ENCODE measurements at regions not wholly inside any gene's neighbourhood (a gene's known extent, or its start where the extent isn't known, plus 50 kb on each side); places are given as distances from the start of the nearest gene placed in this dataset.

DNA sequence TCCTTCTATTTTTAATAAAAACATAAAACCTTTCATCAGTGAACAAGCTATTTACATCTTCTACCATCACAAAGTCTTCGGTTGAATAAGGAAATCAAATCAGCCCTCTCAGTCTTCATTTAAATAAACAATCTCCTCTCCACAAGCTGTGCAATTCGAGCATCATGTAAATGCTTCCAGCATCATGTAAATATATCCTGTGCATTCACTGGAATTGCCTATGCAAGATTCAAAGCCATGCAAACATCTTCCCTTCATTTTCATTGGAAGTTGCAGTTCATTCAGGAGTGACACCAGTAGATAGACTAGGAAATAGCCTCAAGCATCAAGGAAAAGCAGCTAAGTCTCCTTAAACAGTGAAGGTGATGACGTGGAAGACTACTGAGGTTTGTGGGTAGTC lies 77.7 kb upstream of the PCDH19 start (continued):
- TF ChIP-seq, protein P1, sequence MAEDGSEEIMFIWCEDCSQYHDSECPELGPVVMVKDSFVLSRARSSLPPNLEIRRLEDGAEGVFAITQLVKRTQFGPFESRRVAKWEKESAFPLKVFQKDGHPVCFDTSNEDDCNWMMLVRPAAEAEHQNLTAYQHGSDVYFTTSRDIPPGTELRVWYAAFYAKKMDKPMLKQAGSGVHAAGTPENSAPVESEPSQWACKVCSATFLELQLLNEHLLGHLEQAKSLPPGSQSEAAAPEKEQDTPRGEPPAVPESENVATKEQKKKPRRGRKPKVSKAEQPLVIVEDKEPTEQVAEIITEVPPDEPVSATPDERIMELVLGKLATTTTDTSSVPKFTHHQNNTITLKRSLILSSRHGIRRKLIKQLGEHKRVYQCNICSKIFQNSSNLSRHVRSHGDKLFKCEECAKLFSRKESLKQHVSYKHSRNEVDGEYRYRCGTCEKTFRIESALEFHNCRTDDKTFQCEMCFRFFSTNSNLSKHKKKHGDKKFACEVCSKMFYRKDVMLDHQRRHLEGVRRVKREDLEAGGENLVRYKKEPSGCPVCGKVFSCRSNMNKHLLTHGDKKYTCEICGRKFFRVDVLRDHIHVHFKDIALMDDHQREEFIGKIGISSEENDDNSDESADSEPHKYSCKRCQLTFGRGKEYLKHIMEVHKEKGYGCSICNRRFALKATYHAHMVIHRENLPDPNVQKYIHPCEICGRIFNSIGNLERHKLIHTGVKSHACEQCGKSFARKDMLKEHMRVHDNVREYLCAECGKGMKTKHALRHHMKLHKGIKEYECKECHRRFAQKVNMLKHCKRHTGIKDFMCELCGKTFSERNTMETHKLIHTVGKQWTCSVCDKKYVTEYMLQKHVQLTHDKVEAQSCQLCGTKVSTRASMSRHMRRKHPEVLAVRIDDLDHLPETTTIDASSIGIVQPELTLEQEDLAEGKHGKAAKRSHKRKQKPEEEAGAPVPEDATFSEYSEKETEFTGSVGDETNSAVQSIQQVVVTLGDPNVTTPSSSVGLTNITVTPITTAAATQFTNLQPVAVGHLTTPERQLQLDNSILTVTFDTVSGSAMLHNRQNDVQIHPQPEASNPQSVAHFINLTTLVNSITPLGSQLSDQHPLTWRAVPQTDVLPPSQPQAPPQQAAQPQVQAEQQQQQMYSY (CRISPR knock-in tag; IDR thresholded peaks at IDR 0.05) = no peak
- TF ChIP-seq YY1 (IDR thresholded peaks at IDR 0.05; ENCODE audit: low read depth, low read length) = no peak

DNA sequence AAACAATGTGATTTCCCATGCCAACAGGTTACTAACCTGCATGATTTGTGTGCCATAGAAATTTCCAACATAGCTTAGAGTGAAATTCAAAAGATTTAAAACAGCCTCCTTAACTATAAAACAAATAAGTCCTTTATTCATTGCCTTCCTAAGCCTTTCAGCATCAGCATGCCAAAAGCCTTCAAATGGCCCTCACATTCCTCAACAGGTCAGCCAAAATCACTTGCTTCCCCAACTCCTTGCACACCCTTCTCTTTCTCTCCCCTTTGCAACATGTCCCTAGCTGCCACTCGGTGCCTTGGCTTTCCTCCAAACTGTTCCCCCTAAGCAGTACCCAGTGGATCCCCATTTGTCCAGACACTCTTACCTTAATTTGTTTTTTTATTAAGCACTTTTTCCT lies 74.9 kb upstream of the PCDH19 start:
- in situ Hi-C loops (cut with MboI) = no loop called here
- no TSS peak for BruUV-seq (replicated peaks)
- no peak for FAIRE-seq
- TF ChIP-seq STAT1 (conservative IDR thresholded peaks at IDR 0.05) = no peak
- no peak for TF ChIP-seq YY1 (IDR thresholded peaks at IDR 0.05; ENCODE audit: low read depth, low read length)
- TF ChIP-seq, protein P2, sequence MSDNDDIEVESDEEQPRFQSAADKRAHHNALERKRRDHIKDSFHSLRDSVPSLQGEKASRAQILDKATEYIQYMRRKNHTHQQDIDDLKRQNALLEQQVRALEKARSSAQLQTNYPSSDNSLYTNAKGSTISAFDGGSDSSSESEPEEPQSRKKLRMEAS (IDR thresholded peaks at IDR 0.05; ENCODE audit: low read depth, low read length) = no peak
- no peak for TF ChIP-seq SPI1 (IDR thresholded peaks at IDR 0.05; ENCODE audit: borderline replicate concordance, insufficient read depth, low read depth, low read length)
- no peak for TF ChIP-seq NR2F1 (conservative IDR thresholded peaks at IDR 0.05)
- TF ChIP-seq, protein P3, sequence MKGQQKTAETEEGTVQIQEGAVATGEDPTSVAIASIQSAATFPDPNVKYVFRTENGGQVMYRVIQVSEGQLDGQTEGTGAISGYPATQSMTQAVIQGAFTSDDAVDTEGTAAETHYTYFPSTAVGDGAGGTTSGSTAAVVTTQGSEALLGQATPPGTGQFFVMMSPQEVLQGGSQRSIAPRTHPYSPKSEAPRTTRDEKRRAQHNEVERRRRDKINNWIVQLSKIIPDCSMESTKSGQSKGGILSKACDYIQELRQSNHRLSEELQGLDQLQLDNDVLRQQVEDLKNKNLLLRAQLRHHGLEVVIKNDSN (IDR thresholded peaks at IDR 0.05; ENCODE audit: borderline replicate concordance, extremely low read length, insufficient read depth, low read depth, low read length) = no peak
- no peak for TF ChIP-seq CREM (IDR thresholded peaks at IDR 0.05; ENCODE audit: low read depth)
- no peak for TF ChIP-seq RFX5 (IDR thresholded peaks at IDR 0.05; ENCODE audit: low read depth, low read length)
- TF ChIP-seq, protein P4, sequence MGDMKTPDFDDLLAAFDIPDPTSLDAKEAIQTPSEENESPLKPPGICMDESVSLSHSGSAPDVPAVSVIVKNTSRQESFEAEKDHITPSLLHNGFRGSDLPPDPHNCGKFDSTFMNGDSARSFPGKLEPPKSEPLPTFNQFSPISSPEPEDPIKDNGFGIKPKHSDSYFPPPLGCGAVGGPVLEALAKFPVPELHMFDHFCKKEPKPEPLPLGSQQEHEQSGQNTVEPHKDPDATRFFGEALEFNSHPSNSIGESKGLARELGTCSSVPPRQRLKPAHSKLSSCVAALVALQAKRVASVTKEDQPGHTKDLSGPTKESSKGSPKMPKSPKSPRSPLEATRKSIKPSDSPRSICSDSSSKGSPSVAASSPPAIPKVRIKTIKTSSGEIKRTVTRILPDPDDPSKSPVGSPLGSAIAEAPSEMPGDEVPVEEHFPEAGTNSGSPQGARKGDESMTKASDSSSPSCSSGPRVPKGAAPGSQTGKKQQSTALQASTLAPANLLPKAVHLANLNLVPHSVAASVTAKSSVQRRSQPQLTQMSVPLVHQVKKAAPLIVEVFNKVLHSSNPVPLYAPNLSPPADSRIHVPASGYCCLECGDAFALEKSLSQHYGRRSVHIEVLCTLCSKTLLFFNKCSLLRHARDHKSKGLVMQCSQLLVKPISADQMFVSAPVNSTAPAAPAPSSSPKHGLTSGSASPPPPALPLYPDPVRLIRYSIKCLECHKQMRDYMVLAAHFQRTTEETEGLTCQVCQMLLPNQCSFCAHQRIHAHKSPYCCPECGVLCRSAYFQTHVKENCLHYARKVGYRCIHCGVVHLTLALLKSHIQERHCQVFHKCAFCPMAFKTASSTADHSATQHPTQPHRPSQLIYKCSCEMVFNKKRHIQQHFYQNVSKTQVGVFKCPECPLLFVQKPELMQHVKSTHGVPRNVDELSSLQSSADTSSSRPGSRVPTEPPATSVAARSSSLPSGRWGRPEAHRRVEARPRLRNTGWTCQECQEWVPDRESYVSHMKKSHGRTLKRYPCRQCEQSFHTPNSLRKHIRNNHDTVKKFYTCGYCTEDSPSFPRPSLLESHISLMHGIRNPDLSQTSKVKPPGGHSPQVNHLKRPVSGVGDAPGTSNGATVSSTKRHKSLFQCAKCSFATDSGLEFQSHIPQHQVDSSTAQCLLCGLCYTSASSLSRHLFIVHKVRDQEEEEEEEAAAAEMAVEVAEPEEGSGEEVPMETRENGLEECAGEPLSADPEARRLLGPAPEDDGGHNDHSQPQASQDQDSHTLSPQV (IDR thresholded peaks at IDR 0.05) = no peak
- TF ChIP-seq, protein P5, sequence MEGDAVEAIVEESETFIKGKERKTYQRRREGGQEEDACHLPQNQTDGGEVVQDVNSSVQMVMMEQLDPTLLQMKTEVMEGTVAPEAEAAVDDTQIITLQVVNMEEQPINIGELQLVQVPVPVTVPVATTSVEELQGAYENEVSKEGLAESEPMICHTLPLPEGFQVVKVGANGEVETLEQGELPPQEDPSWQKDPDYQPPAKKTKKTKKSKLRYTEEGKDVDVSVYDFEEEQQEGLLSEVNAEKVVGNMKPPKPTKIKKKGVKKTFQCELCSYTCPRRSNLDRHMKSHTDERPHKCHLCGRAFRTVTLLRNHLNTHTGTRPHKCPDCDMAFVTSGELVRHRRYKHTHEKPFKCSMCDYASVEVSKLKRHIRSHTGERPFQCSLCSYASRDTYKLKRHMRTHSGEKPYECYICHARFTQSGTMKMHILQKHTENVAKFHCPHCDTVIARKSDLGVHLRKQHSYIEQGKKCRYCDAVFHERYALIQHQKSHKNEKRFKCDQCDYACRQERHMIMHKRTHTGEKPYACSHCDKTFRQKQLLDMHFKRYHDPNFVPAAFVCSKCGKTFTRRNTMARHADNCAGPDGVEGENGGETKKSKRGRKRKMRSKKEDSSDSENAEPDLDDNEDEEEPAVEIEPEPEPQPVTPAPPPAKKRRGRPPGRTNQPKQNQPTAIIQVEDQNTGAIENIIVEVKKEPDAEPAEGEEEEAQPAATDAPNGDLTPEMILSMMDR (IDR thresholded peaks at IDR 0.05 in 2 of 3, conservative IDR thresholded peaks at IDR 0.05 in 1 of 3; ENCODE audit: control insufficient read depth in 2 of 3, extremely low read depth in 1 of 3, insufficient read depth in 1 of 3, low read depth in 3 of 3, low read length in 3 of 3) = no peak
- TF ChIP-seq NFXL1 (IDR thresholded peaks at IDR 0.05; ENCODE audit: borderline replicate concordance) = no peak

More for the DNA sequence above, 74.9 kb upstream of the PCDH19 start:
- no peak for DNase-seq (ENCODE audit: low read depth, low spot score)
- H3K9me3 ChIP-seq (replicated peaks; ENCODE audit: control insufficient read depth, insufficient read depth, low read length) = no peaks in the 10 kb centered on the region
- H3K9ac ChIP-seq (ENCODE audit: control insufficient read depth, insufficient read depth, low read length) = no peak overlapping the region
- ChIA-PET SMC1A (ENCODE audit: uncharacterized antibody, unreplicated experiment) (no interaction called here), RAD21 (ENCODE audit: unreplicated experiment) (no interaction called here), CTCF (no interaction called here), POLR2A (no interaction called here)
- no peak overlapping the region for H2AFZ ChIP-seq (ENCODE audit: control insufficient read depth, low read depth, low read length)
- no peaks in the 10 kb centered on the region for H3K27me3 ChIP-seq (replicated peaks in 1 of 2; ENCODE audit: control insufficient read depth in 2 of 2, insufficient read depth in 2 of 2, low read length in 1 of 2)
- no peak overlapping the region for H3K4me2 ChIP-seq (ENCODE audit: control insufficient read depth, insufficient read depth)
- H3K79me2 ChIP-seq (ENCODE audit: control insufficient read depth, insufficient read depth, low read length) = no peaks in the 10 kb centered on the region
- H3K4me3 ChIP-seq = no peak overlapping the region
- WGBS (ENCODE audit: insufficient coverage, insufficient replicate concordance, low lambda C conversion rate, missing lambda C conversion rate) = 0% methylated on average over 1 of the region's 1 CpG
- no peaks in the 10 kb centered on the region for H3K4me1 ChIP-seq (ENCODE audit: control insufficient read depth, insufficient read depth, low read length)
- no peak for ATAC-seq
- H4K20me1 ChIP-seq (ENCODE audit: control insufficient read depth, insufficient read depth) = no peaks in the 10 kb centered on the region
- no peaks in the 10 kb centered on the region for H3K36me3 ChIP-seq (ENCODE audit: control insufficient read depth in 2 of 2, insufficient read depth in 2 of 2, low read length in 1 of 2)
- no peak overlapping the region for H3K27ac ChIP-seq (ENCODE audit: control insufficient read depth, insufficient read depth)
- intact Hi-C loops (cut with micrococcal nuclease; ENCODE audit: unreplicated experiment) = no loop called here

Data from GM12878 (cell line).